Left ventricle myocardium inferior (tissue), 1 donor: ENCODE measurements at regions not wholly inside any gene's neighbourhood (a gene's known extent, or its start where the extent isn't known, plus 50 kb on each side); places are given as distances from the start of the nearest gene placed in this dataset.

Experiments
- DNase-seq: peaks from one replicate; pipeline ENCODE4 v3.0.0-alpha.2; 2020
- H3K27ac ChIP-seq: fragments of 200-600 bp; replicated peaks from 2 replicates; pipeline ENCODE4 v1.8.0; 2021
- H3K27me3 ChIP-seq: fragments of 200-600 bp; 2 replicates; pipeline ENCODE4 v1.8.0; 2021; ENCODE audit warnings: low read depth
- H3K36me3 ChIP-seq: fragments of 200-600 bp; 2 replicates; pipeline ENCODE4 v1.8.0; 2021
- H3K4me1 ChIP-seq: fragments of 200-600 bp; 2 replicates; pipeline ENCODE4 v1.8.0; 2021
- H3K4me3 ChIP-seq: fragments of 200-600 bp; 2 replicates; pipeline ENCODE4 v1.8.0; 2021; ENCODE audit warnings: mild to moderate bottlenecking, moderate library complexity
- H3K9me3 ChIP-seq: fragments of 200-600 bp; replicated peaks from 2 replicates; pipeline ENCODE4 v1.8.0; 2021
- CTCF ChIP-seq: fragments of 200-600 bp; IDR thresholded peaks from 2 replicates; pipeline ENCODE4 v1.8.0; 2021; ENCODE audit warnings: antibody characterized with exemption, mild to moderate bottlenecking, borderline replicate concordance
- intact Hi-C: fragments of 100-400 bp; cut with micrococcal nuclease; formaldehyde crosslinking; loops from one replicate; pipeline ENCODE4 v1.11.0; 2022
- donor health status: DM: no; HTN: yes; CAD: no; lungs with severe emphysema.

- Histone ChIP-seq H3K9me3 (no peaks in the 10 kb centered on the region), H3K36me3 (no peaks in the 10 kb centered on the region), H3K4me1 (peaks cover 8% of the 10 kb centered on the region), H3K27ac (no peak overlapping the region), H3K4me3 (no peak overlapping the region), H3K27me3 (no peaks in the 10 kb centered on the region)
- DNase-seq = no peak
- intact Hi-C loops = no loop called here
- TF ChIP-seq CTCF = no peak
Measured at GRCh38 chr18:2053490-2054089, 517.7 kb downstream of the METTL4 start.

- DNase-seq = no peak
- Histone ChIP-seq H3K27me3 (no peaks in the 10 kb centered on the region), H3K4me1 (no peaks in the 10 kb centered on the region), H3K27ac (no peak overlapping the region), H3K36me3 (no peaks in the 10 kb centered on the region), H3K9me3 (peaks cover 17% of the 10 kb centered on the region), H3K4me3 (no peak overlapping the region)
- no peak for TF ChIP-seq CTCF
- intact Hi-C loops = no loop called here
Measured at GRCh38 chr18:2059336-2059735, 512.0 kb downstream of the METTL4 start.

- H3K36me3 ChIP-seq = no peaks in the 10 kb centered on the region
- H3K27ac ChIP-seq = no peak overlapping the region
- no peak for DNase-seq
- H3K4me1 ChIP-seq = no peaks in the 10 kb centered on the region
- H3K9me3 ChIP-seq = peaks cover 24% of the 10 kb centered on the region
- no peak overlapping the region for H3K4me3 ChIP-seq
- no peaks in the 10 kb centered on the region for H3K27me3 ChIP-seq
- TF ChIP-seq CTCF = no peak
- intact Hi-C loops = no loop called here
Measured at GRCh38 chr18:2060086-2060485, 511.2 kb downstream of the METTL4 start.

- intact Hi-C loops = no loop called here
- no peak for TF ChIP-seq CTCF
- no peaks in the 10 kb centered on the region for H3K9me3 ChIP-seq
- H3K4me1 ChIP-seq = no peaks in the 10 kb centered on the region
- no peak overlapping the region for H3K27ac ChIP-seq
- no peaks in the 10 kb centered on the region for H3K27me3 ChIP-seq
- H3K36me3 ChIP-seq = no peaks in the 10 kb centered on the region
- H3K4me3 ChIP-seq = no peak overlapping the region
- no peak for DNase-seq
Measured at GRCh38 chr18:2070631-2071030, 500.7 kb downstream of the METTL4 start.

GRCh38 chr18:2075499-2075898 lies 495.8 kb downstream of the METTL4 start:
- no peak overlapping the region for H3K27ac ChIP-seq

More at GRCh38 chr18:2075499-2075898, 495.8 kb downstream of the METTL4 start:
- DNase-seq = no peak
- Histone ChIP-seq H3K27me3 (no peaks in the 10 kb centered on the region), H3K4me3 (no peak overlapping the region), H3K36me3 (no peaks in the 10 kb centered on the region), H3K9me3 (no peaks in the 10 kb centered on the region), H3K4me1 (no peaks in the 10 kb centered on the region)
- intact Hi-C loops = no loop called here
- TF ChIP-seq CTCF = no peak
